COLO829 (cell line): ENCODE measurements at regions not wholly inside any gene's neighbourhood (a gene's known extent, or its start where the extent isn't known, plus 50 kb on each side); places are given as distances from the start of the nearest gene placed in this dataset.
"Not testable (repeated sequence)": the region's sequence is repeated elsewhere in the genome, so short reads cannot be mapped to it uniquely, and the experiment has no call there.

Experiments used
- DNase-seq: peaks from one replicate; pipeline ENCODE4 v3.0.0; 2012; ENCODE audit warnings: low spot score

DNA sequence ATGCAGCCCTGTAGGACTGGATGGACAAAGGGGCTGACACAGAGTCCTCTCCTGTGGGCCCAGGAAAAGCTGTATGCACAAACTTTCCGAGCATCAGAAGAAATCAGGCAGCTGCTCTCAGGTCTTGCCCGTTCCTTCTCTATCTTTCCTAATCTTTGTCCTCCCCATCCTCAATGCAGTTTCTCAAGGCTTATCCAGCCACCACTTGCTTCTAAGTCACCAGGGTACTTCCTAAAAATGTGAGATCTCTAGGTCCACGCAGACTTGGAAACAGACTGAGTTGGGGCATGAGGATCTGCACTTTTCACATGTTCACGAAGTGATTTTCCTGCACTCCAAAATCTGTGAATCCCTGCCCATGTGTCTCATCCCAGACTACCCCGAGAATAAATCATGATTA, 394.5 kb upstream of the SLC35B3 start:
- DNase-seq, result no peak

DNA sequence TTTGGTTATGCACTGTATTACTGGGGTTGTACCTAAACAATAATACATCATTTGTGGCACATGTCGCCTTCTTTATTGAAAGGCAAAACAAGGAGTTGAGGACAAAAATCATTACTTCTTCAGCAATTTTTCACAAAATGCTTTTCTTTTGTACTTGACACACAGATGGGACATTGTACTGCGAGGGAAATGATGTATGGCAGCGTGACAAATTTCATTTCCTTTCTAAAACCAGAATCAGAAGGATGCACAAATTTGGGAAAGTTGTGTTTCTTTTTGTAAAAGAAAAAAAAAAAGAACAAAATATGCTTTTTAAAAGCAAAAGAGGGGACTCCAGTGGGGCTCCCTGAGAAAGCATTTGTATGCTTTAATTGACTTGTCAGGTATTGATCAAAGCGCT, 394.0 kb upstream of the SLC35B3 start:
- DNase-seq, result peak; percentile 42

DNA sequence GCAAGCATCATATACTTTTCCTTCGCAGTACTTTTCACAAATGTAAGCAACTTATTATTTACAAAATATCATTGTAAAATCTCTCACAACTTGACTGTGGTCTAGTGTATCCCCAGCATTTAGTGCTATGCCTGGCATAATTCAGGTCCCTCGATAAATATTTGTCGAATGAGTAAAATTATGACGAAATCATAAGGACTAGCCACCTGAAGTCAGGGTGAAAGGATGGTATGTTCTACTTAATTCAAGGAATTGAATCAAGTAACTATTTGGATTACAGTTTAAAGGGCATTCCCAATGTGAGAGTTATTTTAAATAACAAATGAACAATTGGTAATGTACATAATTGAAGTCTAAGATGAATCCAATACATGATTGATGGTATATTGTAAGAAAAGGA, 393.0 kb upstream of the SLC35B3 start:
- DNase-seq, result no peak

DNA sequence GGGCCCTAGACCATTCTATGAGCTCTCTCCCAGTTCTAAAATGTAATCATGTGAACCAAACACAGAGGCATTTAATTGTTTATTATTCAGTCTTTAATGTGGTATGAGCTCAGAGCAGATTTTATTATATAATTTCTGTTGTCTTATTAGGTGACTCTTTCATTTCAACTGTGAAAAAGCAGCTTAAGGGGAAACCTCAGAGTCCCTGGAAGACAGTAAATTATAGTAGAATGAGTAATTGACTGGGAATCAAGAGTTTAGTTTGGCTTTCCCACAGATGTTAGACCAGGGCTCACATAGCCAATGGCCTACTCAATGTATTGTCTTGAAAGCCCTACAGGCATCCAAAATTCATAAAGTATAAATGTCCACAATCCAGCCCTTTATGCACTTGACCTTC, 390.4 kb upstream of the SLC35B3 start:
- DNase-seq, result peak; percentile 35

DNA sequence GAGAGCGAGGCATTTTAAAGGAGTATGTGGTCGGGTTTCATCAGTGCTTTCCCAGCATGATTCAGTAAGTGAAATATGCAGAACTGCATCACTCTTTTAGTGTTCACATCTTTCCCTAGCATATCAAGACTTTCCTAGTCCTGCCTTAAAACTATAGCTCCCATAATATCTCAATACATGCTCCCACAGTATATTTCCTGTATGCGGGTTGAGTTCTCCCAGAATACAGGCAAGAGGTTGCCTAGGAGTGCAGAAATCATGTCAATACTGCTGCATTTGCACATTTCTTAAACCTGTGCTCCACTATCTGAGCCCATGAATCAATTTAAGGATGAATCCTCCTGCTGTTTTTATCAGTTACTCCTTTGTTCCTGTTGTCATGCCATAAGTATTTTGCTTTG, 386.6 kb upstream of the SLC35B3 start:
- DNase-seq, result no peak

DNA sequence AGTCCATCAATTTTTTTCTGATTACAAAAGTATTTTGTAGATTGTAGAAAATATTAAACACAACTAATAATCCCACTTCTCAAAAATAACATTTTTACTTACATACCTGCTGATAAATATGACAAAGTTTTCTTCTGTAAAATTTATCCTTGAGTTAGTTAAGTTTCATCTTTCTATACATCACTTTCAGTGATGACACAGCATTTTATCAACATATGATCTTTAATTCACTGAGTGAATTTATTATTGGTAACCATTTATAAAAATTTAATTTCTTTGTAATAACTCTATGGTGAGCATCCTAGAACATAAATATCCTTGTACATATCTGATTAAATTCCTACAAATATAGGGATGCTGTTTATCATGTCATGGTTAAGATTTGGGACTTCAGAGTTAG, 385.0 kb upstream of the SLC35B3 start:
- no peak for DNase-seq

DNA sequence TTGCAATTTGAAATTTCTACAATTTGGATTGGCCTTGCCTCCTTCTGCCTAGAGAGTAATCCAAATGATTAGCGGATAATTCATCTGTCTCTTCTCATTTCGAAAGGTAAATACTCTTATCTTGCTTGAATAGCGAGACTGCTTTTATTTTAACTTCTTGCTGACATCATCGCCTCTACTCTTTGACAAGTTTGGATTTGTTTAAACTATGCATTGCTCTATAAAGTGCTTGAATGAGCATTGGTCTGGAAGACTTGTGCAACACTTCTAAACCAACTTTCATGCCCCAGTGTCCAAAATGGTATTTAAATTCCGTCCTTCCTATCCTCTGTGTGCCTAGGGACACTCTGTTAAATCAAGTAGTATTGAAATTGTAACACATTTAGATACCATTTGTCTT, 384.1 kb upstream of the SLC35B3 start:
- no peak for DNase-seq

DNA sequence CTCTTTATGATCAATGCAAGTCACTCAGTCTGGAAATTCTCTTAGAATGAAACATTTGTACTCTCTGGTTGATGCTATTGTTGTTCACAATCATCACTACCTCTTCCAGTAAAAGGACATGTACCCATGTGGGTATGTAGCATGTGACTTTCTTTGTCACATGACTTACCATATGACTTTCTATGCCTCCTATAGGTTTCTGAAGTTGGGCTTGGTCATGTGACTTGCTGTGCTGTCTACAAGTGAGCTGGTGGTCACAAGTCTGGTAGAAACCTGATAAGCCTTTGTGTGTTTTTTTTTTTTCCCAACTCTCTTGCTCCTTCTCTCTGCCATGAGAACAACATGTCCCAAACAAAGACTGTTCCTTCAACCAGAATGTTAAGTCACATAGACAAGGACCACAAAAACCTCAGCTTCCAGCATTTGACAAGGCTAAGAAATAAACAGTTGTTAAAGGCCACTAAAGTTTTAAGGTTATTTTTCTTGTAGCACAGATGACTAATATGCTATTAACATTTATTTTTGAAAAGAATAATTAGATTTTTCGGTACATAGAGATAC, 379.2 kb upstream of the SLC35B3 start:
- peak; percentile 66 for DNase-seq

DNA sequence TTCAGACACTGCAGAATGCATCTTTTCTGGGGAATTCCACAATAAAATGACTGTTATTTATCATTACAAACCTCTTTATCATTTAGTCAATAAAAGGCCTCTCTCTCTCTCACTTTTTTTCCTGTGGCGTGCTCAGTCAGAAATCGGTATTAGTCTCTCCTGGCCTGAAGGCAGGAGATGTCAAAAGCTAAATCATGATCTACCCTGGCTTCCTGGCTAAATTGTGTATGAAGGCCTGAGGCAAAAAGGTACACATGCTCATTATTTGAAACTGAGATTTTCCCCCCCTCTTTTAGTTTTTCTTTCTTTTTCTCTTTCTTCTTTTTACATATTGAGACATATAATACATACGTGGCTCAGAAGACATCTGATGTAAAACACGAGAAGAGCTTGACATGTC, 375.0 kb upstream of the SLC35B3 start:
- DNase-seq, result no peak

DNA sequence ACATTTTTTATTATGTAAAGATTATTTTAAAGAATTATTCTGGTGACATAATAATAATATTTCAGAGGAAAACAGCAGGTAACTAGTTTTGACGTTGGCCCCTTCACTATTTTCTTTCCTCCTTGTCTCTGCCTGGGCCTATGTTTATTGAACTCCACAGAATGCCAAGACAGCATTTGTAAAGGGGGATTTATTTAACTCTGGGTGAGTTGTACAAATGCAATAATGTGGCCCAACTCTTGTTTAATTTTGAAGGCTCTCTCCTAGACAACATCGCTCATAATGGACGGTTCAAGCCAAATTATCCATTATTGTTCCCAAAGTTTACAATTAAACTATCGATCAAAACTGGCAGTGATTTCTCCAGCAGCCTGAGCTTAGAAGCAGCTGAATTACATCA, 374.3 kb upstream of the SLC35B3 start:
- no peak for DNase-seq

DNA sequence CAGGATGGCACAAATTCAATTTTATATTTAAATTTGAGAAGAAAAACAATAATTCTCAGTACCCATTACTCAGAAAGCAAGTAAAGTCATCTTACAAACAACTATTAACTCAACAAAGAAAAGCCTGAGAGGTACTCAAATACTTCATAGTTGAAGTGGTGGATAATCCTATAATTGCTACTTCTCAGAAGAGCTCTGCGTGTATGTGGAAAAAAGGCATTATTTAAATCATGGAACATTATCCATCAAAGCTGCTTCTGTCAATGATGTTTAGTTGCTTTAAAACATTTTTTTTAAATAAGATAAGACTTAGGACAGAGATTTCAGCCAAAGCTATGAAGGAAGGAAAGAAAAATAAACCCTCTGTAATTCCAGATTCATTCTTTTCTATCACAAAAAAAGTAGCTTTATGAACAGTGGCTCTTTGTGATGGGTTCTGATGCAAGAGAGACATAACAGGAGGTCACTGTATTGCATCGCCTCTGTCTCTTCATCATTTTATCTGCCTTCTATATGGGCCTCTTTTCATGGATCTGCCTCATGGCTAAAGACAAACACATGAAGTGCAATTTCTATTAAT, 367.9 kb upstream of the SLC35B3 start:
- DNase-seq, result peak; percentile 87

DNA sequence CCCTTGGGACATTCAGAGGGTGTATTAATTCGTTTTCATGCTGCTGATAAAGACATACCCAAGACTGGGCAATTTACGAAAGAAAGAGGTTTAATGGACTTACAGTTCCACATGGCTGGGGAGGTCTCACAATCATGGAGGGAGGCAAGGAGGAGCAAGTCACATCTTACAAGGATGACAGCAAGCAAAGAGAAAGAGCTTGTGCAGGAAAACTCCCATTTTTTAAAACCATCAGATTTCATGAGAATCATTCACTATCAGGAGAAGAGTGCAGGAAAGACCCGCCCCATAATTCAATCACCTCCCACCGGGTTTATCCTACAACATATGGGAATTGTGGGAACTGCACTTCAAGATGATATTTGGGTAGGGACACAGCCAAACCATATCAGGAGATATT, 367.1 kb upstream of the SLC35B3 start:
- DNase-seq, result not testable (repeated sequence)

DNA sequence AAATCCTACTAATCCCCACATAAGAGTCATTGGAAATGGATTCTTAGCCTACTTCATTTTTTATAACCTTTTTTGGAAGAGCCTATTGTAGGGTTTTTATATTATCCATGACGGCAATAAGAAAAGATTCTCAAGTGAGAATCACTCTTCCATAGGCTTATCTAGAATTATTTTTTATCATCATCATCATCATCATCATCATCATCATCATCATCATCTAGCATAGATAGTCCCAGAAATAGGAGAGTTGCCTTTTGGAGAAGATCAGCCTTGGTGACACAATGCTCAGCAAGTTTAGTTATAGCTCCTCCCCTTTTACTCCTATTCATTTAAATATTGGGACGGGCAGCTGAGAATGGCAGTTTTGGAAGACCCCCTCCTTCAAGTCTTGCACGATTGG, 359.1 kb upstream of the SLC35B3 start:
- no peak for DNase-seq

DNA sequence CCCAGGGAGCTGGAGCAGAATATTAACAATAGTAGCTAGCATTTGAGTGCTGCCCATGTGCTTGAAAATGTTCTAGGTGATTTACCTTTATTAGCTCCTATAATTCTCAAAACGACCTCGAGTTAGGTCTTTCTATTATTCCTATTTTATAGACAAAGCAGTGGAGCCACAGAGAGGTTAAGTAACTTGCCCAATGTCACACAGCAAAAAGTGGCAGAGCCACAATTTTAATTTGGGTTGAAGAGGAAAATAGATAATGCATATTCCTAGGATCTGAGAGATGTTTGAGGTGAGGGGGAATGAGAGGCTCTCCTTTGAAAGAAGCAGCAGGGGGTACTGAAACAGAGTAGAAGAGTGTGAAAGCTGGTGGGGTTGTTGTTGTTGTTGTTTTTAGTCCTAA, 354.5 kb upstream of the SLC35B3 start:
- no peak for DNase-seq

DNA sequence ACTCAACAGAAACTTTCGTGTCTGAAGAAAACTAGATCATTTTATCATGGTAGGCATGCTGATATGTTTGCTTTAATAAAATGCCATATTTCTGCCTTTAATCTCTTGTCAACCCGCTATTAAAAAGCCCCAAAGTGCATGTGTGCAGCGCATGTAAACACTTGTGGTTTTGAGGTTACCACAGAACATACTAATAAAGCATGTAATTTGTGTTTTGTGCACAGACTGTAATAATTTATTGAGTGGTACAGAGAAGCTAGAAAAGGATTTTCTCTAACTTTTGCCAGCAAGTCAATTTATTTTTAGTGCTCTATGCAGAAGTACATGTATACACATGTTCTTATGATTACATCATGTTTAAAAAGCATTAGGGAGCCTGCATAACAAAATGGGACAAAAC, 349.9 kb upstream of the SLC35B3 start:
- no peak for DNase-seq

DNA sequence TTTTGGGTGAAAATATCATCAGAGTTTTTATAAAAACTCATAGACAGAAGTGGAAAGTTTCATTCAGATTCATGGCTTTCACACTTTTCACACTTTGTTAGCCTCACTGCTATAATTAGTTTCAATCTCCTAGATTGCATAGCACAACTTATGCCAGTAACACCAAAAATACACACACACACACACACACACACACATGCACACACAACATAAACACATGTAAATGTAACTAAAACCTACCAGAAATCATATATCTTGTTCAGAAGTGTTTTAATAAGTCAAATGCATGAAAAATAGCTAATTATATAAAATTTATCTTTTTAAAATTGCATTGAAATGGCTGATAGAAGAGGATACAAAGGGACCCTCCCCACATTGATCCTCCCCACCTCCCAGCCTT, 347.8 kb upstream of the SLC35B3 start:
- no peak for DNase-seq

DNA sequence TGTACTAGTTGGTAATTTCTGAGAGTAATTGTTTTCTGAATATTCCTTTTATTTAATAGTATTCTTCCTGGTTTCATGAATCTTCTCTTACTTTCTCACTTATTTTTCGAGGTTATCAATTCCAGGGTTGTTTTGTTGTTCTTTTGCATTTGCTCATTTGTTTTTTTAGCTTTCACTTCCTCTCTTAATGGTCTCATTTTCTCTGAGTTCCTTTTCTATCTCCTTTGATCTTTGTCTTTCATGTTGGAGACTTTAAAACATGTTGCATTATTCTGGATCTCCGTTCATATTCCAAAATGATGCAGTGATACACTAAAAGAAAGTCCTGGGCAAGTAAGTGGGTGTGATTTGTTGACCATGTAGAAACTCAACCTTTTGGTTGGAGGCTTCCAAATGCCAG, 345.3 kb upstream of the SLC35B3 start:
- DNase-seq, result no peak

DNA sequence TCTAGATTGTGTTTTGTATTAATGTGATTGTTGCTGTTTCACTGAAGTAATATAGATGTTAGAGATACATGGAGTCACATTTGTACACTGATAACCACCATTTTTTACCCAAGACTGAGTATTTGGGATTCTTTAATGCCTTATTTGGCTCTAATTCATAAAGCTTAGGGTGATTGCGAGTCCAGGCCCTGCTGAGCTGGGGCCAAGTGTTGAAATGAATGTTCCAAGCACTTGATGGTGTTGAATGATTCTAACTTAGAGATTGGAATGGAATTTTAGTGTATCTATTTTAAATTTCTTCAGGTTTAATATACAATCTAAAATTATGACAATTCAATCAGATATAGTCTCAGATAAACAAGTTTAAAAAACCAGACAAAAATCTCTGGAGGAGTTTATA, 329.4 kb upstream of the SLC35B3 start:
- DNase-seq, result no peak

DNA sequence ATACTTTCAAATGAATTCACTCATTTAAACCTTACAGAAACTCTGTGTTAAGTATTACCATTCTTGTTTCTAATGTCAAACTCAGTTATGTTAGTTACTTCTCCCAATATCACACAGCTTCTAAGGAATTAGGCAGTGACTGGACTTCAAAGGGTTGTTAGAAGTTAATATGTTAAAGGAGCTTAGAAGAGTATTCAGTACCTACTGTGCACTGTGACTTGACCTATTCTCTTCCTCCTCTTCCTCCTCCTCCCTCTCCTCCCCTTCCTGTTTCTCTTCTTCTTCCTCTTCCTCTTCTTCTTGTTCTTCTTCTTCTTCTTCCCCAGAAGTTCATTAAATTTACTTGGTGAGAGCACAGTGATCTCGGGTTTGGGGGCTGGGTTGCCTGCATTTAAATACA, 325.6 kb upstream of the SLC35B3 start:
- no peak for DNase-seq

DNA sequence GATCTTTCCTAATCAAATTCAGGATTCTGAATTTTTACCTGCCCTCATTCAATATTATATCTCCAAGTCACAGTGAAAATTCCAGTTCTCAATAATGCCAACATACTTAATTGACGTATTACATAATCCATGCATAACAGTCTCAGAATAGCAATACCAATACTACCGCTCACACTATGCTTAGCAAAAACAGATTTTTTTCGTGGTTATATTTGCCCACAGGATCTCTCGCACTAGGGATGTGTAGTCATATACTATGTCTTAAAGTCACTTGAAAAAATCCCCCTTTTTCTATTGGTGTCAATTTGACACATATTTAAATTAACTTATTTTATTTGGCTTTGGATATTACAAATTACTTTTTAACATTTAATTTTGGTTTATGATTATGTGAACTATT, 323.1 kb upstream of the SLC35B3 start:
- DNase-seq, result no peak

DNA sequence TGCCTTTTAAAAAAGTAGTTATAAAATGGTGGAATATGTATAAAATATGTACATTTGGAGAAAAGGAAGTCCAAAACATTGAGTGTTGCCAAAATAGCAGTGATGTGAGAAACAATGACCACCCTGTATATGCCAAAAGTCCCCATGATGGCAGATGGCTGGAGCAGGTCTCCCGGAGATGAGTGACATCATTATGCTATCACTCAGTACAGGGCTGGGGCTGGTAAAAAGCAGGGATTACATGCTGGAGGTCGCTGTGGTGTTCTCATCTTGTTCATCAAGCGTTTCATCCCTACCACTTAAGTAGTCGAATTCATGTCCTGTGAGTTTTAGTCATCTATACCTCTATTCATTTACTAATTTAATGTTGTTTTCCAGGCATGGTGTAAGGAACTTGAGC, 315.3 kb upstream of the SLC35B3 start:
- DNase-seq, result no peak

DNA sequence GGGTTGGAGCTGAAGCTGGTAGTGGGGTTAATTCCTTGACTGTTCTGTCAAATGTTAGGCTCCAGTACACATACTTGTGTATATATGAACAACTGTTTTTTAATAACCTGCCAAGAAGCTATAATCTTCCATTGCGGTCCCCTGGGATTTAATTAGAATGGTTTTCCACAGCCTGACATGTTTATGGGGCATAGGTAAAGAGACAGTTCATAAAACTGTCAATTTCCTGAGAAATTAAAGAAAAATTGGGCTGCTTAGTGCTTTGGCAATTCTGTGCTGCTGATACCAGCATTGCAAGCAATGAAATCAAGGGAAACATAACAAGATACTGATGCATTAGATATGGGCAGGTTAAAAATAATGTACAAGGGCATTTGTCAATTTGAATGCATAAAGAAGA, 314.1 kb upstream of the SLC35B3 start:
- DNase-seq, result no peak

DNA sequence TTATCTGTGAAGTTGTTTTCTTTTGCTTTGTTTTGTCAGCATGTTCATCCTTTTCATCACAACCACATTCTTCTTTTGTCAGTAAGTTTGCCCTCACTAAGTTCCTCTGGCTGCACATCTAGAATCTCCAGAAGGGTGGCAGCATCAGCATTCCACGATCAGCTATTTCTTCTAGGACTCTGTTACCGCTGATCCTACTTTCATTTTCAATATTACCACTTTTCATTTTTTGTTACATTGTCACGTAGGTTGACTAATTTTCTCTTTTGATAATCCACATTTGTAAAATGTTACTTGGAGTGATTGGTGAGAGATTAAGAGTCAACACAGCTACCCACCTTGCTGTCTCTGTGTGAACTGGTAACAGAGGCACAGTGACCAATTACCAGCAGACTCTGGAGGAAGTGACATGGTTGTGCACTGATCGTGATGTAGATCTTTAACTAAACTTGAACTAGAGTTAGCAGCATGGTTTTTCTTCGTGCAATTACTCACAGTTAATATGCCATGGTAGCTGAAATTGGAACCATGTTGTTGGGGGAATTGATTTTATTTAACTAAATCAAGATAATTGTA, 307.9 kb upstream of the SLC35B3 start:
- DNase-seq, result peak; percentile 72

DNA sequence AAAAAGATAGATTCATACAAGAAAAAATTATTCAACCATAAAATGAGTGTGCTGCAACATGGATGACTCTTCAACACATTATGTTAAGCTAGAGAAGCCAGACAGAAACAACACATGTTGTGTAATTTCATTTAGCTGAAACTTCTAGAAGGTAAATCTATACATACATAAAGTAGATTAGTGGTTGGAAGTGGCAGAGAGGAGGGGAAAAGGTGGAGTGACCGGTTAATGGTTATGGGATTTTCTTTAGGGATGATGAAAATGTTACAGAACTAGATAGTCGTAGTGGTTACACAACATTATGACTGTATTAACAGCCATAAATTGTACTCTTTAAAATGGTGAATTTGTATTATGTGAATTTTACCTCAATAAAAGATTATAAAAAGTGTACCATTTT, 304.1 kb upstream of the SLC35B3 start:
- no peak for DNase-seq
